Left renal pelvis (tissue), 4 donors: ENCODE measurements at regions not wholly inside any gene's neighbourhood (a gene's known extent, or its start where the extent isn't known, plus 50 kb on each side); places are given as distances from the start of the nearest gene placed in this dataset.
"Not testable (repeated sequence)": the region's sequence is repeated elsewhere in the genome, so short reads cannot be mapped to it uniquely, and the experiment has no call there.

Experiments
- DNase-seq, 4 donors: peaks; one replicate each; pipeline ENCODE4 v3.0.0-alpha.2; 2013; ENCODE audit warnings: low read depth in 4 of 4, low spot score in 3 of 4

- DNase-seq: no peak
Measured at GRCh38 chr1:2948751-2949680, 72.3 kb upstream of the ACTRT2 start.

GRCh38 chr1:2949966-2950925 lies 71.0 kb upstream of the ACTRT2 start:
- DNase-seq: no peak

GRCh38 chr1:2950926-2951305 lies 70.4 kb upstream of the ACTRT2 start:
- DNase-seq: no peak

GRCh38 chr1:2951856-2952255 lies 69.4 kb upstream of the ACTRT2 start:
- DNase-seq: no peak

- no peak for DNase-seq
Measured at GRCh38 chr1:2952371-2952770, 68.9 kb upstream of the ACTRT2 start.

GRCh38 chr1:2952992-2953391 lies 68.3 kb upstream of the ACTRT2 start:
- no peak for DNase-seq

GRCh38 chr1:2953688-2954285 lies 67.5 kb upstream of the ACTRT2 start:
- no peak for DNase-seq

GRCh38 chr1:2955652-2956051 lies 65.6 kb upstream of the ACTRT2 start:
- no peak for DNase-seq

- no peak for DNase-seq
Measured at GRCh38 chr1:2956576-2956975, 64.7 kb upstream of the ACTRT2 start.

GRCh38 chr1:2957329-2957728 lies 63.9 kb upstream of the ACTRT2 start:
- no peak for DNase-seq

GRCh38 chr1:2959881-2960280 lies 61.4 kb upstream of the ACTRT2 start:
- not testable (repeated sequence) for DNase-seq

- no peak for DNase-seq
Measured at GRCh38 chr1:2961081-2961480, 60.2 kb upstream of the ACTRT2 start.

- no peak for DNase-seq
Measured at GRCh38 chr1:2961661-2962060, 59.6 kb upstream of the ACTRT2 start.

GRCh38 chr1:2962061-2962460 lies 59.2 kb upstream of the ACTRT2 start:
- DNase-seq: no peak

- DNase-seq: no peak
Measured at GRCh38 chr1:2962541-2962940, 58.7 kb upstream of the ACTRT2 start.

- no peak for DNase-seq
Measured at GRCh38 chr1:2962946-2963345, 58.3 kb upstream of the ACTRT2 start.

GRCh38 chr1:2965676-2966075 lies 55.6 kb upstream of the ACTRT2 start:
- DNase-seq: no peak

- no peak for DNase-seq
Measured at GRCh38 chr1:2966449-2967328, 54.6 kb upstream of the ACTRT2 start.

GRCh38 chr1:2967329-2967725 lies 53.9 kb upstream of the ACTRT2 start:
- no peak for DNase-seq

GRCh38 chr1:2967881-2968280 lies 53.4 kb upstream of the ACTRT2 start:
- no peak for DNase-seq
